GM19452 (cell line): ENCODE measurements at regions not wholly inside any gene's neighbourhood (a gene's known extent, or its start where the extent isn't known, plus 50 kb on each side); places are given as distances from the start of the nearest gene placed in this dataset.

Experiments used
- ATAC-seq: cut with Tn5 transposase; IDR thresholded peaks from one replicate; pipeline ENCODE4 v1.9.1; 2021; ENCODE audit not compliant: unreplicated experiment

DNA sequence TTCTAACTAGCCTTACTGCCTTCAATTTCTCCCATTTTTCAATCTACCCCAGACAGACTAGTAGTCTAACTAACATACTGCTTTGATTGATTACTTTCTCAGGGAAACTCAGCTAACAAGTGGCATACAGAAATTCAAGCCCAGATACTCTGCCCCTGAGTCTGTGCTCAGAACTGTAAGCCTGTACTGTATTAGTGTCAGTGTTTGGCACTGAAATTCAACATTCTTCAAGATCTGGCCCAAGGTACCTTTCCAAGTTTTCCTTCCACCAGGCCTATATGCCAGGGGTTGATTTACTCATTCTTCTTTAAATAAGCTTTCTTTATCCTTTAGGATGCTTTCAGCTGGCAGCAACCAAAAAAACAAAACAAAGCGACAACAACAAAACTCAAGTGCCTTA, 433.2 kb upstream of the MARCKS start:
- no peak for ATAC-seq

DNA sequence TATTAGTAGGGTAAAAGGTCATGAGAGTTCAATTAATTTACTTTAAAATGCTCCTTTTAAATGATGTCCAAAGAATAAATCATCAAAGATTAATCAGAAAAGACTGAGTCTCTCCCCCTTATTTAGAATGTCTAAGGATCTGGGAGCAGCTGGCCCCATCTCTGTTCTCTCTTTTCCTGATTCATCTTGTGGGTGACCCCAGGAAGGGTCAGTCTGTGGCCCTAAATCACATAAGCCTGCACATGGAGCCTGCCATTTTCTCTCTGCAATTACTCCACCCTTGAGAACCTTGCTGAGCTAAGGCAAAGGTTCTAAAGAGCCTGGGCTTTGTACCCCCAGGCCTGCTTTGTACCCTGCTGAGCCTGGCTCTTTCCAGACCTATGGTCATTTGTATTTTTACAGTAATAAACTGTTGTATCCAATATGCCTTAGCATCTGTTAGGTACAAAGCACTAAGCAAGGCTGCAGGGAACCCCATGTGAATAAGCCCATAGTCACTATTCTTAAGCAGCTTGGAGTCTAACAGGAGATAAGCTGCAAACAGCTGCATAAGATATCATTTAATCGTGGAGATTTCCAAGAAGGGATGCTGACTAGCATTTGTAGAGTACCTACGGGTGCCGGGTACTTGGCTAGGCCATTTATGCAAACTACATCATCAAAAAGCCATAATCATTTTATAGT, 431.0 kb upstream of the MARCKS start:
- no peak for ATAC-seq

DNA sequence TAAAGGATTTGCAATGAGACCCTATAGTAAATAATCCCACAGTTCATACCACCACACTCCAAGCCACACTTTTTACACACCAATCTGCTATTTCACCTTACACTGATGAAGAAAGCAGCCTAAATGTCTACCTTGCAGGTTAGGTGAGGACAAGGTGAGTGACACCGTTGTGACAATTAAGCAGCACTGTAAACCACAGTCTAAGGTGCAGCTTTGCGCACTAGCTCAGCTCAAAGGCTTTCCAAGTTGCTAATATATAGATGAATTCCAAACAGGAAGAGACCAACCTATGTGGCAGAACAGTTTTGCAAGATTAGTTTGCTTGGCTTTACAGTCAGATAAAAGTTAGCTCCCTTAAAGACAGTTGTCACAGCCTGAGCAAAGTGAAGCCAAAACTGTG, 429.5 kb upstream of the MARCKS start:
- no peak for ATAC-seq

DNA sequence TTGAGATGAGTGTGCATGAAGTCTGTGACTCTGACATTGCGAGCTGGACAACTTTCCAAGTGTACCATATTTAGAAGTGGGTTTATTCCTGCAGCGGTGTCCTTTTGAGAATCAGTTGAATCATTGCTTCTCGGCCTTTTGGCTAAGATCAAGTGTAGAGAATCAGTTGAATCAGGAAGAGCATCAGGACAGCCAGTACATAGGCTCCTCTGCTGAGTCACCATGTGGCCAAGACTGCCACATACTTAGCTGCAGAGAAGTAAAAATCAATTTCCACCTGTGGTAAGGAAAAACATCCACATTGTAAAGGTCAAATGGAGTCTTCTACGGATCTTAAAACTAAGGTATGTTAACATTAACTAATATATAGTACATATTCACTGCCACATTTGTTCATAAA, 428.4 kb upstream of the MARCKS start:
- ATAC-seq, result no peak

DNA sequence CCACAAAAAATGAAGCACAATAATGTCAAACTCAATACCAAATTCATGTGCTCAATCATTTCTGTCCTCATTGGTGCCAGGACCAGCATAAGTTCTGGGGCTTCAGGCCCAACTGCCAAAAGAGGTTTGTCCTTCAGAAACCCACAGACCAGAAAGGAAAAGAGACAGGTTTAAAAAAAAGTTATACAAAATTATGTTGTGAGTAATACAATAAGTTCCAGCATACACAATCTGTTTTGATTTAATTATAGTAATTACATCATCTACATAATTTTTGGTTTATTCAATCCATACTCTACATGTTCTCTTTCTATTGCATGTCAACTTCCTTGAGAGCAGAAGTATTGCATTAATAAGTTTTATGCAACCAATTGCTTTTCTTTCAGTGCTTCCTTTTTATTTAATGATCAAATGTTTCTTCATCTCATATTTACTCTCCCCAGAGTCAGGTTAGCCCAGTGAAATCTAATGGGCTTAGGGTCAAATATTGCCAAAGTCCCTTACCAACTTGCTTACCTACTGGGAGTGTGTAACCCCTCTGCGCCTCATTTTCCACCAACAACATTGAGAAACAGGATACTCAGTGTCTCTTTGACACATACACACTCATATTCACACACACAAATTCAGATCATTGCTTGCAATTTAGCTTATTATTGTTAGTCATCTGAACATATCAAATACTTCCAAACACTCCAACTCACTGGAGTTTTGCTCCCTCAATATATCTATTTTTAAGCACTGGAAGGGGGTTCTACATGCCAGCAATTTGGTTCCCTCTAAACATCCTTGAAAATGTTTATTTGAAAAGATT, 424.4 kb upstream of the MARCKS start:
- ATAC-seq, result no peak

DNA sequence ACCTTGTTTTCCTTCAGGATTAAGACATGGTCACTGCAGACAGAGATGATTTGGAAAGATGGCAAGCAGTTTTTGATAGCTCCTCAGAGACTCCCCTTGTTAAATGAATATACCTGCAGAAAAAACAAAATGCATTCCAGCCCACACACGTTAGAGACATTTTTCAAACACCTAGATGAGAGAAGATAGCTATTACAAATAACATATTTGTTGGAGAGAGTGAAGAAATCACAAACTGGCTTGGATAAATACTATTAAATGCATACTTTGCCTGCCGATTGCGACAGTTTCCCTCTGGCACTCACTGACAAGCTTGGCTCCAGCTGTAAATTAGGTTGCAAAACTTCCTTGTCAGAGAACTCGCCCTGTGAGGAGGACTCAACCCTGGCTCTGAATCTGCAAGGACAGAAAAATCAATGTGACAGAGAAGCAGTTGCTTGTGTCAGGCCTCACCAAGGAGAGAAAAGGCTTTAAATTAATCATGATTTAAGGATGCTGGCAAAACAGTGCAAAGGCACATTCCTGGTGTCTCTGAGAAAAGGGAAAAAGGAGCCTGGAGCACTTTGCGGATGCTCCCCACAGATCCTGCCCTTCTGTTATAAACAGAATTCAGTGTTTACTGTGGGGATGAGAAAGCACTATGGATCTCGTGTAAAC, 423.7 kb upstream of the MARCKS start:
- ATAC-seq, result no peak

DNA sequence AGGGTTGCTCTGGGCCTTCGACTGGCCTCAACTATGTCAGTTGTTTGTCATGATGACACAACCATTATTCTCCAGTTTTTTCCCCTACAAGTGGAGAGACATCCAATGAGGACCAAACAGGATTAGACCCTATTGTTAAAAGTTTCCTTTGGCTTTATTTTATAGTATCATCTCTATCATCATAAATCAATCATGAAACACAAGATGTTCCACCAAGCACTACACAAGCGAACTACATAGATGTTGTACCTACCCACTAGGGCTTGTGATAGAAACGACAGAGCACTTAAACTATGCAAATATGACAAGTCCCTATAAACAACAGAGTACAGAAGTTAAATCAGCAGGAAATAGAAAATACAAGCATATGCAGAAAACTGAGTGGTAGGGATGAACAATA, 422.5 kb upstream of the MARCKS start:
- no peak for ATAC-seq

DNA sequence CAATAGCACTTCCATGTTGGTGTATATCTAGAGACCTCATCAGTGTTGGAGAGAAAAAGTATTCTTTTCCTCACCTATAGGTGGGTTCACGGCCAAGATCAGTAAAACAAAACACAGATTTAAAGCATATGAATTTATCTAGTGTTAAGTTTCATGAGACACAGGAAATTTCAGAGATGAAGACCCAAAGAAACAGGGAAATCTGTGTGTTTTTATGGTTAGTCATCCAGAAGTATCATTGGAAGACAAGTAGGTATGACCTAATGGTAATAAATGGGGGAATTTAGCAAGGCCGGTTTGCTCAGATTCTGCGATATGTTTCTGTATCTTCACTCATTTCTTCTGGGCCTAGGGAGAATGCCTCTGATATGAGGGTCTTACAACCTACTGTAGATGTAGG, 419.6 kb upstream of the MARCKS start:
- ATAC-seq, result no peak

DNA sequence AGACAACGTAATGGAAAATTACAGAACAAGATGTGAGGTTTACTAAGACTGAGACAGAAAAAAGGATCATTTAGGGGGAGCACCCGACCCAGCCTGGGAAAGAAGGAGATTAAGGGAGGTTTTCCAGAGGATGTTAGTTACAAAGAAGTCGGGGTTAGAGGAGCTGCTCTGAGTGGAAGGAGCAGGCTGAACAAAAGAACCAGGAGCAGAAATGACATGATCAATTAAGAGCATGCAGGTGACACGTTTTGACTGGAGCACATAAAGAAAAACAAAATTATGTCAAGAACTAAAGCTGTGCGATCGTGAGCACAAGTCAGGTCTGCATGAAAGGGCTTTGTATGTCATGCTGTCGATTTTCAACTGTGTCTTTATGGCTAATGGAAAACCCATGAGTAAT, 417.3 kb upstream of the MARCKS start:
- no peak for ATAC-seq

DNA sequence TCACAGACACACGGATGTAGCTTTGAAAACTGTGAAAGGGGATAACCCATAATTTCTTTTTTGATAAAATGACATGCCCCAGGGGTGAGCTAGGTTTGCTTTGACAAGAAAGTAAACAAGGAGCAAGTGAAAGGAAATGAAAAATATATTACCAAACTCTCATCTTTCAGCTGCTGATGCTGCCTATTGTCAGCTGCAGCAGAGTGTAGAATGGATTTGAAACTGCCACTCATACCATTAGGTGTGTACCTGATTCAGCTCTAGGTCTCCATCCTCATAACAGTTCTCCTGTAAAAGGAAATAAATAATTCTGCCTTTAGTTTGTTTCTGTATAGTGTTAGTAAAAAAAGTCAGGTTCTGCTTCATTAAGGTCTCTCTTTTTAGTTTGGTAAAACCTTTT, 415.1 kb upstream of the MARCKS start:
- ATAC-seq, result no peak

DNA sequence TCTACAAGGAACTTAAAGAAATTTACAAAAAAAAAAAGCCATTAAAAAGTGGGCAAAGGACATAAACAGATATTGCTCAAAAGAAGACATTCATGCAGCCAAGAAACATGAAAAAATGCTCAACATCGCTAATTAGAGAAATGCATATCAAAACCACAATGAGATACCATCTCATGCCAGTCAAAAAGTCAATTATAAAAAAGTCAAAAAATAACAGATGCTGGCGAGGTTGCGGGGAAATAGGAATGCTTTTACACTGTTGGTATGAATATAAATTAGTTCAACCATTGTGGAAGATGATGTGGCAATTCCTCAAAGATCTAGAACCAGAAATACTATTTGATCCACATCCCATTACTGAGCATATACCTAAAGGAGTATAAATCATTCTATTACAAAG, 411.9 kb upstream of the MARCKS start:
- ATAC-seq, result no peak

DNA sequence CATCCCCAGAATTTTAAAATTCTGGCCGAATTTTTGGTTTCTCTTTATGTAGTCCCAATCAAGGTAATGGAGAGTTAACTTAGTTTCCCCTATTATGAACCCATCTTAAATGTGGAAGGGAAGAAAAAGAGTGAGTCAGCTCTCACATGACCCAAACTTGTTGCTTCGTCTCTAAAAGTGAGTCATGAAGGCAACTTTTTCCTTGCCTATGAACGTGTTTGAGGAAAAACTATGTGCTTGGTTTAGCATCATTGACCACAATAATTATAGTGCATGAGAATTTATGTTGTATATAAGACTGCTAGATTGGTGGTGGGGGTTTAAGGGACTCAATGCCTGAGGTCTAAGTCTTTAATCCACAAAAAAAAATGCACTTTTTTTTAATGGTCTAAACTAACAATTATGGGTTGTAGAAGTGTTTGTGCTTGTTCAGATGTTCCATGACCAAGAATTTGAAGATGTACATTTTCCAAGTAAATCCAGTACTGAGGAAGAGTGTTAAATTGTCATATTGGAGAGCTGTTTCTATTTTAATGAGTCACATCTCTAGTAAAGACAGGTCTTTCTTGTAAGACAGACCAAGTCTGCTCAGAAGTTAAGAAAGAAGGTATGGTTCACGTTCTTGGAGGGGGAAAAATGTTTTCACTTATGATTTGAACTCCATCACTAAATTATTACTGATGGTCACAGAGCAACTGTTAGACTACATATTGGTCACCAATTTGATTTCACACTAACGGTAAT, 409.9 kb upstream of the MARCKS start:
- no peak for ATAC-seq

DNA sequence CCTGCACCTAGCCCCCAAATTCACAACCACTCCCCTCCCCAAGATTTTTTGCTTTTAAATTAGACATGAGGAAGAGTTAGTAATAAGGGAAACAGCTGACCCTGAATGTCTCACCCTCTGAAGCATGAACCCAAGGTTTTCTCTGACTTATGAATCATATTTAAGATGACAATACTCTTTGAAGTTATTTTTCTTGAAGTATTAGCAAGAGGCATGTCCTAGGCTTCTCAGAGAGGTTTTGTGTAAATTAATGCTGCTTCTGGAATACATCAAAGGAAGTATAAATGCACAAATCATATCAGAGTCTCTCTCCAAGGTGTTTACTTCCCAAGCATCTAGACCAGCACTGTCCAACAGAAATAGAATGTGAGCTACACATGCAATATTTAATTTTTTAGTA, 408.1 kb upstream of the MARCKS start:
- no peak for ATAC-seq

DNA sequence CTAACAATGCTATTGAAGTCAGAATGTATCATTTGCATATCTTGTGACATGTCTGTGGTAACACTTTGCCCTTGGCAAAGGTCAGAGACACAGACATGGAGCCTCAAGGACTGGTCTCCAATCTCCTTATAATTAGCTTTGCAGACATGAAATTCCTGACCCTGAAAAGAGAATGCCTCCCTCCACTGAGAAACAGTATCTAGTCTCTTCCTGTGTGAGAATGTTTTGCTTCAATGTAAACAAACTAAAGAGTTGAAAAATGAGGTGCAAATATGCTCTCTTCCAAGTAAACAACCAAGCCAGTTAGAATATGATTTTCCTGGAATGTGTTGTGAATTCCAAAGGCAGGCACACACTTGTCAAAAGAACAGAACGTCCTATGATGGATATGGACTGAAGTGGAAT, 407.1 kb upstream of the MARCKS start:
- no peak for ATAC-seq

DNA sequence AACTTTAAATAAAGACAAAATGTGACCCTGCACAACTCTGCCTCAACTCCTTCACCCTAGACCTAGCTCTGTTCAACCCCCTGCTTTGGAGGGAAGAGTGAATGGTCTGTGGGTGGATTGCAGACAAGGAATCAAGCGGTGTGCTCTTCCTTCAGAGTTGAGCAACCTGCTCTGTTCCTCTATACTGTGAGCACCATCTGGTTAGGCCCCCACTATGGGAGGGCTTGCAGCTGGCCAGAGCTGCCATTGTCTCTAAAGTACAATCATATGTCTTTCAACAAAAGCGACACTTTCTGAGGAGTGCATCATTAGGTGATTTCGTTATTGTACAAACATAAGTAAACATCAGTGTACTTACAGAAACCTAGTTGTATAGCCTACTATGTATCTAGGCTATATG, 406.1 kb upstream of the MARCKS start:
- no peak for ATAC-seq

DNA sequence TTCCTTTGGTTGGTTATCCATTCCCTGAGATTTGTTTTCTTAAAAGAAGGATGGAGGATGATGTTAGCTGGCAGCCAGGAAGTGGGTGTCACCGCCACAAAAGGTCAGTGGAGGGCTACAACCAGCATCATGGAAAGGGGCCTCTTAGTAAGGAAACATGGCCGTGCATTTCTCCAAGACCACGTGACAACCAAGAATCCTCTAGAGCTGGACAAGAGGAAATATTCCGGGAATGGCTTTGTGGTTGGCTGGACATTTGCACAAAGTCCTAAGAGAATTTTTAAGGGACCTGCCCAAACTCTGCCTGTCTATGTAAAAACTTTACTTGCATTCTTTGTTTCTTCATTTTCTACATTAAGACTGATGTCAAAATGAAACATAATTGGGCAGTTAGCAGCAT, 399.9 kb upstream of the MARCKS start:
- ATAC-seq, result no peak

DNA sequence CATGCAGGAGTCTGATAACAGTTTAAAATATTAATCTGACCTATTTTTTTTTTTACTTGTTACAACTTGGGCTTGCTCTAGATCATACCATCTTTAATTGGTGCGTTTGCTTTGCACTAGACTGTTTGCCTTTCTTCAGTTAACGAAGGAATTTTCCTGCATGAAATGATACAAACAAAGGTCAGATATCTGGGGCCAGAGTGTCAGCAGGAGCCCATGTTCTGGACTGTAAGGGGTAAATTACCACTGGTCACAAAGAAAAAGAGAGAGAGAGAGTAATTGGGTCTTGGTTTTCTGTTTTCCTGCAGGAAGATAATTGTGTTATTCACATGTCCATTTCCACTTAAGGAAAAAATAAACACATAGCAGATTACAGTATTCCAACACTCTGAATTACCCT, 399.4 kb upstream of the MARCKS start:
- ATAC-seq, result no peak

DNA sequence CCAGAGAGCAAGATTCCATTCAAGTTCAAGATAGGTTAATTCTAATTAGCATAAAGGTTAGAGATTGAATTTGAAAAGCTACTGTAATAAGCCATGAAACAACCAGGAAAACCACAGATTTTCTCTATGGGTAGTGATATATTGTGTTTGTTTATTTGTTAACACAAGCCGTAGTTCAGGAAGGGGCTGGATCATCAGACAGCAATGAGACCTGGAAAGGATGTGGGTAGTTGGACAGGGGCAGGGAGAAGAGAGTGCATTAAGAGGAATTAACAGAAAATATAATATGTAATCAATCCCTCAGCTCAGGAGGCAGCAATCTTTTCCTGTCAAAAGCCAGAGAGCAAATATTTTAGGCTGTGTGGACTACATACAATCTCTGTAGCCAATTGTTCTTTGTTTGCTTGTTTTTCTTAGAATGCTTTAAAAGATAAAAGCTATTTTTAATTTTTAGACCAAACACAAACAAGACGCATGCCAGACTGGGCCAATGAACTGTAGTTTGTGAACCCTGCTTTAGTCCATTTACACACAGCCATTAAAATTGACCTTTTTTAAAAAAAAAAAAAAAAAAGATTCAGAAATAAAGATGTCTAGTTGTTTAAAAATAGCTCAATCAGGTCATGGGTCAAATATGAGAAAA, 398.7 kb upstream of the MARCKS start:
- ATAC-seq, result no peak

DNA sequence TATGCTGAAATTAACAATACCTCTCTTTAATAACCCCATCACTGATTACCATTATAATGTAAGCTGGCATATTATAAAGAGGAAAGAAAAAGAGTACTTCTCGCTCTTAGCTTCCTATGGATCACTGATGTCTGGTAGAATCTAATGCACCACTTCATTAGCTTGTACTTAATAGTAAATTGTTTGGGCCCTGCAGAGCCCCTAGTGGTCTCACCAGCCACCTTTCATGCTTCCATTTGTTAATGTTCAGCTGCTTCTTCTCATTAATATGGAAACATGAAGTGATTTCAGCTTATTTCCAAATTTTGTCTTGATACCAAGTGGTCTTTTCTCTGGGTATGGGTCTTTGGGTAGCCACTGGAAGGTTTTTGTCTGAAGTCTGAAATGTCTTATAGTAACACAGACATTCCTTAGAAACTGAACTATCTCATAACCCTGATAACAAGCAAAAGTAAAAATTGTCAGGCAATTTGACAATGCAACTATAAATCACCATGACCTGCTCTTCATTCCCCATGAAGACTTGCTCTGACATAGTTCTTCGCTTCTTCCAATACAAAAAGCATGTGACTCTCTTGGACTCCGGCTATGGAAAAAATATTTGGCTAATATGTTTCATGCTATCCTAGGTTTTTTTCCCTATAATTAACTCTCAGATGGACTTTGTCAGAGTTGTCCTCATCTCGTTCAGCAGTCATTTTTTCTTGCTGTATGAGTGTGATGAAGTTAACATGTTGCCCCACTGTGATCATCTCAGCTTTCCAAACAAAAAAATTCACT, 395.8 kb upstream of the MARCKS start:
- no peak for ATAC-seq

DNA sequence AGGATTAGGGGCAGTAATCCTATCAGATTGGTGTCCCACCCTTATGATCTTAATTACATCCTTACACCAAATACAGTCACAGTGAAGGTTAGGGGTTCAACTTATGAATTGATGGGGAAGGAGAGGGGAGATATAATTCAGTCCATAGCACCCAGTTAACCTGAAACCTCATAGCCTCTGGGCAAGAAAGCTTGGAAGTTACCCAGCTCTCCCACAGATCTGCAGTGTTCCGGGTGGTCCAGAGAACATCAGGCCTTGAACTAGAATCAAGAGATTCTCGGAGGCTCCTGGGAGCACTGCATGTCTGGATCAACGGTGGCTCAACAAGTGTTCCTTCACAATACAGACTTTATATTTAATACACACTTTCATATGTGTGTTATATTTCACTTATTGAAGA, 392.6 kb upstream of the MARCKS start:
- no peak for ATAC-seq
